ENCODE measurements at regions not wholly inside any gene's neighbourhood (a gene's known extent, or its start where the extent isn't known, plus 50 kb on each side); places are given as distances from the start of the nearest gene placed in this dataset.
"Not testable (repeated sequence)": the region's sequence is repeated elsewhere in the genome, so short reads cannot be mapped to it uniquely, and the experiment has no call there.

- H3K36me3 Mint-ChIP-seq (ENCODE audit: unreplicated experiment) = no peaks in the 10 kb centered on the region
- TF ChIP-seq, protein P1, sequence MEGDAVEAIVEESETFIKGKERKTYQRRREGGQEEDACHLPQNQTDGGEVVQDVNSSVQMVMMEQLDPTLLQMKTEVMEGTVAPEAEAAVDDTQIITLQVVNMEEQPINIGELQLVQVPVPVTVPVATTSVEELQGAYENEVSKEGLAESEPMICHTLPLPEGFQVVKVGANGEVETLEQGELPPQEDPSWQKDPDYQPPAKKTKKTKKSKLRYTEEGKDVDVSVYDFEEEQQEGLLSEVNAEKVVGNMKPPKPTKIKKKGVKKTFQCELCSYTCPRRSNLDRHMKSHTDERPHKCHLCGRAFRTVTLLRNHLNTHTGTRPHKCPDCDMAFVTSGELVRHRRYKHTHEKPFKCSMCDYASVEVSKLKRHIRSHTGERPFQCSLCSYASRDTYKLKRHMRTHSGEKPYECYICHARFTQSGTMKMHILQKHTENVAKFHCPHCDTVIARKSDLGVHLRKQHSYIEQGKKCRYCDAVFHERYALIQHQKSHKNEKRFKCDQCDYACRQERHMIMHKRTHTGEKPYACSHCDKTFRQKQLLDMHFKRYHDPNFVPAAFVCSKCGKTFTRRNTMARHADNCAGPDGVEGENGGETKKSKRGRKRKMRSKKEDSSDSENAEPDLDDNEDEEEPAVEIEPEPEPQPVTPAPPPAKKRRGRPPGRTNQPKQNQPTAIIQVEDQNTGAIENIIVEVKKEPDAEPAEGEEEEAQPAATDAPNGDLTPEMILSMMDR (IDR thresholded peaks at IDR 0.05; ENCODE audit: partially characterized antibody, unreplicated experiment) = no peak
- H3K27ac Mint-ChIP-seq (ENCODE audit: unreplicated experiment) = no peak overlapping the region
These were observed 79.6 kb downstream of the UTRN start for GRCh38 chr6:144364782-144365181.

GRCh38 chr6:144365271-144365670 is 80.1 kb downstream of the UTRN start:
- H3K4me3 Mint-ChIP-seq (ENCODE audit: unreplicated experiment) = no peak overlapping the region
- H3K27me3 Mint-ChIP-seq (ENCODE audit: unreplicated experiment) = no peaks in the 10 kb centered on the region
- H3K9me3 Mint-ChIP-seq (ENCODE audit: unreplicated experiment) = no peaks in the 10 kb centered on the region
- no peaks in the 10 kb centered on the region for H3K36me3 Mint-ChIP-seq (ENCODE audit: unreplicated experiment)
- TF ChIP-seq, protein P1 (IDR thresholded peaks at IDR 0.05; ENCODE audit: partially characterized antibody, unreplicated experiment) = no peak
- peaks cover 5% of the 10 kb centered on the region for H3K4me1 Mint-ChIP-seq (ENCODE audit: low read depth, unreplicated experiment)
- no peak for DNase-seq
- no peak overlapping the region for H3K27ac Mint-ChIP-seq (ENCODE audit: unreplicated experiment)

More at GRCh38 chr6:144364782-144365181, 79.6 kb downstream of the UTRN start:
- DNase-seq = no peak
- H3K27me3 Mint-ChIP-seq (ENCODE audit: unreplicated experiment) = no peaks in the 10 kb centered on the region
- no peak overlapping the region for H3K4me3 Mint-ChIP-seq (ENCODE audit: unreplicated experiment)
- peaks cover 5% of the 10 kb centered on the region for H3K4me1 Mint-ChIP-seq (ENCODE audit: low read depth, unreplicated experiment)
- H3K9me3 Mint-ChIP-seq (ENCODE audit: unreplicated experiment) = no peaks in the 10 kb centered on the region

GRCh38 chr6:144369696-144370095 is 84.6 kb downstream of the UTRN start:
- not testable (repeated sequence) for H3K36me3 Mint-ChIP-seq (ENCODE audit: unreplicated experiment); H3K4me3 Mint-ChIP-seq (ENCODE audit: unreplicated experiment); H3K27ac Mint-ChIP-seq (ENCODE audit: unreplicated experiment); H3K9me3 Mint-ChIP-seq (ENCODE audit: unreplicated experiment); H3K4me1 Mint-ChIP-seq (ENCODE audit: low read depth, unreplicated experiment); H3K27me3 Mint-ChIP-seq (ENCODE audit: unreplicated experiment); DNase-seq

DNA sequence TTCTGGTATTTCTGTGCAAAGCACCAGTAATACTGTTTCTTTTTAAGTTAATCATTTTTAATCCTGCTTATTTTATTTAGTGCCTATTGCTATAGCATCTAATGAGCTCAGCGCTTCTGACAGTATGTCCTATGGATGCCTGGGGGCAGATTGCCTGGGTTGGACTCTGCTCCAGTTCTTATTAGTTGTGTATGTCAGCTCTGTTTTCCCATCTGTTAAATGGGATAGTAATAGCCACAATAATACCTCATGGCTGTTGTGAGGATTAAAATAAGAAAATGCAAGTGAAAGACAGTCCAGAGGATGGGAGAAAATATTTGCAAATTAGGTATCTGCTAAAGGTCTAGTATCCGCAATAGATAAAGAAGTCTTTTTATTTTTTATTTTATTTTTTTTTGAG is 87.0 kb downstream of the UTRN start:
- H3K4me3 Mint-ChIP-seq (ENCODE audit: unreplicated experiment) = no peak overlapping the region
- no peaks in the 10 kb centered on the region for H3K4me1 Mint-ChIP-seq (ENCODE audit: low read depth, unreplicated experiment)
- H3K27ac Mint-ChIP-seq (ENCODE audit: unreplicated experiment) = no peak overlapping the region
- no peaks in the 10 kb centered on the region for H3K9me3 Mint-ChIP-seq (ENCODE audit: unreplicated experiment)
- H3K36me3 Mint-ChIP-seq (ENCODE audit: unreplicated experiment) = no peaks in the 10 kb centered on the region
- H3K27me3 Mint-ChIP-seq (ENCODE audit: unreplicated experiment) = no peaks in the 10 kb centered on the region
- DNase-seq = no peak
- TF ChIP-seq, protein P1 (IDR thresholded peaks at IDR 0.05; ENCODE audit: partially characterized antibody, unreplicated experiment) = no peak

DNA sequence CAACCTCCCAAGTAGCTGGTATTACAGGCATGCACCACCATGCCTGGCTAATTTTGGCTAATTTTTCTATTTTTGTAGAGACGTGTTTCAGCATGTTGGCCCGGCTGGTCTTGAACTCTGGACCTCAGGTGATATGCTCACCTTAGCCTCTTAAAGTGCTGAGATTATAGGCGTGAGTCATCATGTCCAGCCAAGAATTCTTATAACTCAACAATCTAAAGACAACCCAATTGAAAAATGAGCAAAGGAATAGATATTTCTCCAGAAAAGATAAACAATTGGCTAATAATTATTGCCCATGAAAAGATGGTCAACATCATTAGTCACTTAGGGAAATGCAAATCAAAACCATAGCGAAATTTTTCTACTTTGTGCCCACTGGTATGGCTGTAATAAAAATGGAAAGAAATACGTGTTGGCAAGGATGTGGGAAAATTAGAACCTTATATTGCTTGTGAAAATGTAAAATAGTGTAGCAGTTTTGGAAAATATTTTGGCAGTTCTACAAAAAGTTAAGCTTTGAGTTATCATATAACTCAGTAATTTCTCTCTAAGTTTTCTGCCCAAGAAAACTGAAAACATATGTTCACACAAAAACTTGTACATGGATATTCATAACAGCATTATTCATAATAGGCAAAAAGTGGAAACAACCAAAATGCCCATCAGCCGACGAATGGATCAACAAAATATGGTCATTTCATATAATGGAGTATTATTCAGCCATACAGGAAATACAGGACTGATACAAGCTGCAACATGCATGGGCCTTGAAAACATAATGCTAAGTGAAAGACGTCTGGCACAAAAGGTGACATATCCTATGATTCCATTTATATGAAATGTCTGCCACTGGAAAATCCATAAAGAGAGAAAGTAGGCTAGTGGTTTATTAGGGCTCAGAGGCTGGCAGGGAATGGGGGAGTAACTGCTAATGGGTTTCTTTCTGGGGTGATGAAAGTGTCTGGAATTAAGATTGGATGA is 87.8 kb downstream of the UTRN start:
- DNase-seq = no peak
- TF ChIP-seq, protein P1 (IDR thresholded peaks at IDR 0.05; ENCODE audit: partially characterized antibody, unreplicated experiment) = no peak
- Mint-ChIP-seq H3K36me3 (ENCODE audit: unreplicated experiment) (no peaks in the 10 kb centered on the region), H3K27ac (ENCODE audit: unreplicated experiment) (no peak overlapping the region), H3K9me3 (ENCODE audit: unreplicated experiment) (no peaks in the 10 kb centered on the region), H3K4me3 (ENCODE audit: unreplicated experiment) (no peak overlapping the region), H3K27me3 (ENCODE audit: unreplicated experiment) (no peaks in the 10 kb centered on the region), H3K4me1 (ENCODE audit: low read depth, unreplicated experiment) (no peaks in the 10 kb centered on the region)

DNA sequence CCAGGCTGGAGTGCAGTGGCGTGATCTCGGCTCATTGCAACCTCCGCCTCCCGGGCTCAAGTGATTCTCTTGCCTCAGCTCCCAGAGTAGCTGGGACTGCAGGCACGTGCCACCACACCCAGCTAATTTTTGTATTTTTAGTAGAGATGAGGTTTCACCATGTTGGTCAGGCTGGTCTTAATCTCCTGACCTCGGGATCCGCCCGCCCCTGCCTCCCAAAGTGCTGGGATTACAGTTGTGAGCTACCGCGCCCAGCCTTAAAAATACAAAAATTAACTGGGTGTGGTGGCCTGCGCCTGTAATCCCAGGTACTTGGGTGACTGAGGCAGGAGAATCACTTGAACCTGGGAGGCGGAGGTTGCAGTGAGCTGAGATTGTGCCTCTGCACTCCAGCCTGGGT is 89.4 kb downstream of the UTRN start:
- DNase-seq; H3K4me3 Mint-ChIP-seq (ENCODE audit: unreplicated experiment); H3K4me1 Mint-ChIP-seq (ENCODE audit: low read depth, unreplicated experiment); H3K27ac Mint-ChIP-seq (ENCODE audit: unreplicated experiment); H3K27me3 Mint-ChIP-seq (ENCODE audit: unreplicated experiment); H3K36me3 Mint-ChIP-seq (ENCODE audit: unreplicated experiment); H3K9me3 Mint-ChIP-seq (ENCODE audit: unreplicated experiment): not testable (repeated sequence)
